ENCODE measurements at regions not wholly inside any gene's neighbourhood (a gene's known extent, or its start where the extent isn't known, plus 50 kb on each side); places are given as distances from the start of the nearest gene placed in this dataset.

- no peak for TF ChIP-seq POLR2A (IDR thresholded peaks at IDR 0.05)
- TF ChIP-seq, protein P1, sequence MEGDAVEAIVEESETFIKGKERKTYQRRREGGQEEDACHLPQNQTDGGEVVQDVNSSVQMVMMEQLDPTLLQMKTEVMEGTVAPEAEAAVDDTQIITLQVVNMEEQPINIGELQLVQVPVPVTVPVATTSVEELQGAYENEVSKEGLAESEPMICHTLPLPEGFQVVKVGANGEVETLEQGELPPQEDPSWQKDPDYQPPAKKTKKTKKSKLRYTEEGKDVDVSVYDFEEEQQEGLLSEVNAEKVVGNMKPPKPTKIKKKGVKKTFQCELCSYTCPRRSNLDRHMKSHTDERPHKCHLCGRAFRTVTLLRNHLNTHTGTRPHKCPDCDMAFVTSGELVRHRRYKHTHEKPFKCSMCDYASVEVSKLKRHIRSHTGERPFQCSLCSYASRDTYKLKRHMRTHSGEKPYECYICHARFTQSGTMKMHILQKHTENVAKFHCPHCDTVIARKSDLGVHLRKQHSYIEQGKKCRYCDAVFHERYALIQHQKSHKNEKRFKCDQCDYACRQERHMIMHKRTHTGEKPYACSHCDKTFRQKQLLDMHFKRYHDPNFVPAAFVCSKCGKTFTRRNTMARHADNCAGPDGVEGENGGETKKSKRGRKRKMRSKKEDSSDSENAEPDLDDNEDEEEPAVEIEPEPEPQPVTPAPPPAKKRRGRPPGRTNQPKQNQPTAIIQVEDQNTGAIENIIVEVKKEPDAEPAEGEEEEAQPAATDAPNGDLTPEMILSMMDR (IDR thresholded peaks at IDR 0.05): peak in 1 of 4 experiments; percentile 42
- TF ChIP-seq POLR2AphosphoS5 (IDR thresholded peaks at IDR 0.05): no peak
These were observed 904.8 kb upstream of the PCDH20 start for GRCh38 chr13:62320129-62321108.

All from gastroesophageal sphincter (tissue), 3 donors.